GM12878 (cell line): ENCODE measurements at regions not wholly inside any gene's neighbourhood (a gene's known extent, or its start where the extent isn't known, plus 50 kb on each side); places are given as distances from the start of the nearest gene placed in this dataset.

Experiments
- ATAC-seq: fragments of 200-7000 bp; cut with Tn5 transposase; 3 replicates; pipeline ENCODE4 v1.9.1; 2020; ENCODE audit warnings: mild to moderate bottlenecking, moderate library complexity
- BruUV-seq: library from RNA; stranded (reverse); fragments of 400-500 nt; replicated peaks from 2 replicates; lab custom pipeline; 2021; lab: Mats Ljungman, UMichigan
- CTCF ChIA-PET: fragments of 300-600 bp; sonication (Branson Sonifier 250); formaldehyde crosslinking; extraction: SDS; loops from one replicate; lab custom pipeline; 2021; ENCODE audit warnings: inconsistent platforms; lab: Yijun Ruan, JAX
- POLR2A ChIA-PET: fragments of 350-600 bp; formaldehyde crosslinking; extraction: SDS; loops from one replicate; lab custom pipeline; 2021; ENCODE audit warnings: inconsistent platforms; lab: Charles Lee
- RAD21 ChIA-PET: fragments of 300-600 bp; sonication (Branson Sonifier 250); formaldehyde crosslinking; loops from one replicate; lab custom pipeline; 2023; ENCODE audit warnings: antibody characterized with exemption; ENCODE audit not compliant: unreplicated experiment; lab: Charles Lee
- SMC1A ChIA-PET: fragments of 300-600 bp; sonication (Branson Sonifier 250); formaldehyde crosslinking; loops from one replicate; lab custom pipeline; 2023; ENCODE audit not compliant: unreplicated experiment, uncharacterized antibody; lab: Charles Lee
- DNase-seq: peaks from one replicate; pipeline ENCODE4 v3.0.0-alpha.2; 2011; ENCODE audit warnings: low read depth, low spot score
- FAIRE-seq: peaks from 3 replicates; lab custom pipeline; 2011; peaks lifted over from hg19 to GRCh38; lab: Jason Lieb, UNC
- H2AFZ ChIP-seq: 2 replicates; pipeline ENCODE4 v1.6.0; 2011; ENCODE audit warnings: low read depth, low read length, control low read depth; ENCODE audit not compliant: control insufficient read depth
- H3K27ac ChIP-seq: 2 replicates; pipeline ENCODE4 v1.5.1; 2011; ENCODE audit warnings: control low read depth; ENCODE audit not compliant: control insufficient read depth, insufficient read depth
- H3K27me3 ChIP-seq, 2 experiments: replicated peaks in 1 of 2; 2 replicates each; pipeline versions ENCODE4 v1.6.0 to v1.6.1; 2011; ENCODE audit warnings: low read length in 1 of 2; ENCODE audit not compliant: control insufficient read depth in 2 of 2, insufficient read depth in 2 of 2
- H3K36me3 ChIP-seq, 2 experiments: 2 replicates each; pipeline ENCODE4 v1.5.1; 2011; ENCODE audit warnings: low read length in 1 of 2; ENCODE audit not compliant: control insufficient read depth in 2 of 2, insufficient read depth in 2 of 2
- H3K4me1 ChIP-seq: 2 replicates; pipeline ENCODE4 v1.6.1; 2011; ENCODE audit warnings: mild to moderate bottlenecking, low read length, moderate library complexity, mixed read lengths; ENCODE audit not compliant: control insufficient read depth, insufficient read depth
- H3K4me2 ChIP-seq: 2 replicates; pipeline ENCODE4 v1.6.0; 2011; ENCODE audit warnings: control low read depth; ENCODE audit not compliant: control insufficient read depth, insufficient read depth
- H3K4me3 ChIP-seq: fragments of 200-600 bp; sonication (generic); 2 replicates; pipeline ENCODE4 v1.5.1; 2016
- H3K79me2 ChIP-seq: 2 replicates; pipeline ENCODE4 v1.6.0; 2011; ENCODE audit warnings: low read length; ENCODE audit not compliant: control insufficient read depth, insufficient read depth
- H3K9ac ChIP-seq: 2 replicates; pipeline ENCODE4 v1.8.0; 2011; ENCODE audit warnings: low read length, control low read depth, mixed read lengths; ENCODE audit not compliant: control insufficient read depth, insufficient read depth
- H3K9me3 ChIP-seq: replicated peaks from 3 replicates; pipeline ENCODE4 v1.5.1; 2011; ENCODE audit warnings: mild to moderate bottlenecking, low read length; ENCODE audit not compliant: control insufficient read depth, insufficient read depth
- H4K20me1 ChIP-seq: 2 replicates; pipeline ENCODE4 v1.6.0; 2011; ENCODE audit not compliant: control insufficient read depth, insufficient read depth
- ATF3 ChIP-seq: IDR thresholded peaks from 2 replicates; pipeline ENCODE4 v1.6.1; 2011; ENCODE audit warnings: low read depth, mild to moderate bottlenecking, low read length, moderate library complexity, borderline replicate concordance; ENCODE audit errors: extremely low read depth
- CHD1 ChIP-seq: IDR thresholded peaks from 2 replicates; pipeline ENCODE4 v1.6.1; 2012; ENCODE audit warnings: low read depth, low read length, improper control_type of control experiment
- CREB1 ChIP-seq: IDR thresholded peaks from 2 replicates; pipeline ENCODE4 v1.6.1; 2012; ENCODE audit warnings: low read depth, mild to moderate bottlenecking, inconsistent platforms
- E2F4 ChIP-seq: IDR thresholded peaks from 2 replicates; pipeline ENCODE4 v1.6.1; 2012; ENCODE audit warnings: low read depth, low read length, improper control_type of control experiment
- GABPA ChIP-seq: IDR thresholded peaks from 2 replicates; pipeline ENCODE4 v1.6.1; 2014; ENCODE audit warnings: antibody characterized with exemption, low read depth, mild to moderate bottlenecking, inconsistent platforms
- IRF3 ChIP-seq: fragments of 450-650 bp; IDR thresholded peaks from 2 replicates; pipeline ENCODE4 v1.6.1; 2014; ENCODE audit warnings: mild to moderate bottlenecking
- MEF2A ChIP-seq: IDR thresholded peaks from 2 replicates; pipeline ENCODE4 v1.6.1; 2011; ENCODE audit warnings: low read depth, mild to moderate bottlenecking, low read length, moderate library complexity; ENCODE audit not compliant: insufficient read depth
- MLLT1 ChIP-seq: fragments of 450-650 bp; IDR thresholded peaks from 2 replicates; pipeline ENCODE4 v1.6.1; 2016; ENCODE audit warnings: mild to moderate bottlenecking
- MXI1 ChIP-seq: fragments of 150-350 bp; IDR thresholded peaks from 2 replicates; pipeline ENCODE4 v1.6.1; 2011; ENCODE audit warnings: low read depth, mild to moderate bottlenecking, inconsistent platforms, low read length, improper control_type of control experiment
- SUZ12 ChIP-seq: fragments of 200-600 bp; sonication (generic); IDR thresholded peaks from one replicate; pipeline ENCODE4 v1.6.1; 2018; ENCODE audit warnings: antibody characterized with exemption, mild to moderate bottlenecking; ENCODE audit not compliant: unreplicated experiment
- TARDBP ChIP-seq: IDR thresholded peaks from 2 replicates; pipeline ENCODE4 v1.6.1; 2016; ENCODE audit warnings: borderline replicate concordance
- WRNIP1 ChIP-seq: IDR thresholded peaks from 2 replicates; pipeline ENCODE4 v1.6.1; 2011; ENCODE audit warnings: low read depth, low read length, improper control_type of control experiment, borderline replicate concordance
- YY1 ChIP-seq: IDR thresholded peaks from 2 replicates; pipeline ENCODE4 v1.6.1; 2011; ENCODE audit warnings: low read depth, mild to moderate bottlenecking, low read length
- ZBTB11 ChIP-seq: fragments of 450-650 bp; formaldehyde crosslinking; IDR thresholded peaks from 2 replicates; pipeline ENCODE4 v1.5.0; 2022; ENCODE audit warnings: mild to moderate bottlenecking, missing genetic modification characterization
- WGBS: methylation state at CpG from one replicate; pipeline ENCODE4 v1.1.6; 2016; ENCODE audit warnings: low lambda C conversion rate; ENCODE audit not compliant: insufficient replicate concordance, insufficient coverage; ENCODE audit errors: missing lambda C conversion rate; 5-methylcytosine and 5-hydroxymethylcytosine counted together
- in situ Hi-C: fragments of 300-500 bp; cut with MboI; formaldehyde crosslinking; loops from 9 replicates; pipeline ENCODE4 v1.14.3; 2018; ENCODE audit warnings: mixed read lengths
- intact Hi-C: fragments of 100-400 bp; cut with micrococcal nuclease; formaldehyde crosslinking; loops from one replicate; pipeline ENCODE4 v1.14.2; 2022; ENCODE audit not compliant: unreplicated experiment

GRCh38 chrX:76922100-76922499, 494.6 kb downstream of the MAGEE1 start:
- intact Hi-C loops = no loop called here
- Histone ChIP-seq H3K9ac (no peak overlapping the region), H3K27me3 (no peaks in the 10 kb centered on the region), H3K36me3 (no peaks in the 10 kb centered on the region), H3K4me1 (no peaks in the 10 kb centered on the region), H3K4me3 (no peak overlapping the region), H3K27ac (no peak overlapping the region), H3K9me3 (no peaks in the 10 kb centered on the region), H2AFZ (no peak overlapping the region), H4K20me1 (no peaks in the 10 kb centered on the region), H3K79me2 (no peaks in the 10 kb centered on the region), H3K4me2 (no peak overlapping the region)
- BruUV-seq = no TSS peak
- ChIA-PET RAD21 (no interaction called here), POLR2A (no interaction called here), CTCF (no interaction called here), SMC1A (no interaction called here)
- ATAC-seq = no peak
- DNase-seq = no peak
- 46% methylated on average over 2 of the region's 2 CpGs for WGBS
- FAIRE-seq = no peak
- in situ Hi-C loops = no loop called here
- TF ChIP-seq ATF3 (no peak), GABPA (no peak), YY1 (no peak), CREB1 (no peak), WRNIP1 (no peak), ZBTB11 (CRISPR knock-in tag) (no peak), TARDBP (no peak), CHD1 (no peak), E2F4 (no peak), MLLT1 (no peak), SUZ12 (no peak), MXI1 (no peak), MEF2A (no peak), IRF3 (no peak)
